ENCODE measurements at regions not wholly inside any gene's neighbourhood (a gene's known extent, or its start where the extent isn't known, plus 50 kb on each side); places are given as distances from the start of the nearest gene placed in this dataset.

DNA sequence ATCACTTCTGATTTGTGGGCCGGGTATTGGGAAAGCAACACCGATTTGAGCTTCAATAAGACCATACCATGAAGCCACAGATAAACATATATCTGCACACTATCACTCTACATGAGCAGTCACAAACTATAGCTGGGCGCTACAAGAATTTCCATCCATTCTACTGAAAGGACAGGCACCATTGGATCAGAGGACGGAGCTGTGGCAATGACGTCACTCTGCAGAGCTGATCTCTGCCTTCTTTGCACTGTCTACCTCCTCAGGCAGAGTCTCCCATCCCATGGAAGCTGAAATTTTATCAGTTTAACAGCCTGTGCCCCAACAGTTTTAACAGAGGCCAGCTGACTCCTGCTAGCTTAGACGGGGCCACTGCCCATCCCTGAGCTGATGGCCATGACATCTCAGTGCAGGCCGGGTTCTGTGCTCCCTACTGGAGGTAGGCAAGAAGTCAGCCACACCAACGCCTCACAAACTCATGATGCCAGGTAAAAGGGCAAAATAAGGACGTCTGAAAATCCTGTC, 389.6 kb upstream of the SALL3 start:
- DNase-seq, result no peak
- TF ChIP-seq GATA1 (IDR thresholded peaks at IDR 0.05; ENCODE audit: low read depth, low read length), result no peak
- no peak for TF ChIP-seq POLR2A (IDR thresholded peaks at IDR 0.05; ENCODE audit: low read length)

DNA sequence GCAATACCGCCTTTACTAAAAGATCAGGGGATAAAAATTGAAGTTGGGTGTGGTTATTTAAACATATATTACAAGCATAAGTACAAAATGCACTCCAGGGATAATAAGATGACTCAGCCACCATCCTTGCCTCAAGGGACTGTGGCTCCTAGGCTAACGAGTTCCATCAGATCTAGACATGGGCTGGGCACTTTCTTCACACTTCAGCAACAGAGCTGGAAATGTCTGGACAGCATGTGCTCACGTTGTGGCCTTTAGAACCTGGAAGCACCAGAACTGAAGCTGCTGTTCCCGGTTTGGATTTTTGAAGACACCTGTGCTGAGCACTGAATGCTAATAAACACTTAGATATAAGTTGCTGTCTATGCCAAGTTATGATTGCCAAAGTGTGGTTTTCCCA, 384.2 kb upstream of the SALL3 start:
- DNase-seq, result no peak
- TF ChIP-seq GATA1 (IDR thresholded peaks at IDR 0.05; ENCODE audit: low read depth, low read length), result no peak
- TF ChIP-seq POLR2A (IDR thresholded peaks at IDR 0.05; ENCODE audit: low read length), result no peak

DNA sequence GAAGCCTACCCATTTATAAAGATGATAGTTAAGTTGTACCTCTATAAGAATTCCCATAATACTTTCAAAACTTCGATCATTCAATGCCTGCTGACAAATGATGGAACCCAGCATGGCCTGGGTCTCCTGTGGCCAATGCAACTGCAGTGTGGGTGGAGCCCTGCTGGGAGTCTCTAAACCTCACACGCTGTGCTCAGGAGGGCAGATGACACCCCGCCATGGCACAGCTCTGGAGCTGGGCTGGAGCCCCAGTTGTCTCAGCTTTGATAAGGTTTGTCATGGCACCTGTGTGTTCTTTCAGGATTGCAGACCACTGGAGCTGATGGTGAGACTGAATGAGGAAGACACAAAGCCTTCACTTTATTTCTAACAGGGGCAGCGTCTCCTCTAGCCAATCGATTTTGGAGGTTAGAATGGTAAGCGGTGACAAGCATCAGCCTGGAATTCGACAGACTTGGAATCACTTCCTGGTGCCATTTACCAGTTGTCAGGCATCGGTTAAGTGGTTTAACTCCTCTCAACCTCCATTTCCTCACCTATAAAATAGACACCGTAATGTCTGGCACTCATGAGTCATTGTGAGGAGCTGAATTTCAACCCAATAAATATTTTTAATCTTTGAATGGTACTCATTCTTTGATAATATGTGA, 383.6 kb upstream of the SALL3 start:
- TF ChIP-seq POLR2A (IDR thresholded peaks at IDR 0.05; ENCODE audit: low read length), result no peak
- no peak for TF ChIP-seq GATA1 (IDR thresholded peaks at IDR 0.05; ENCODE audit: low read depth, low read length)

DNA sequence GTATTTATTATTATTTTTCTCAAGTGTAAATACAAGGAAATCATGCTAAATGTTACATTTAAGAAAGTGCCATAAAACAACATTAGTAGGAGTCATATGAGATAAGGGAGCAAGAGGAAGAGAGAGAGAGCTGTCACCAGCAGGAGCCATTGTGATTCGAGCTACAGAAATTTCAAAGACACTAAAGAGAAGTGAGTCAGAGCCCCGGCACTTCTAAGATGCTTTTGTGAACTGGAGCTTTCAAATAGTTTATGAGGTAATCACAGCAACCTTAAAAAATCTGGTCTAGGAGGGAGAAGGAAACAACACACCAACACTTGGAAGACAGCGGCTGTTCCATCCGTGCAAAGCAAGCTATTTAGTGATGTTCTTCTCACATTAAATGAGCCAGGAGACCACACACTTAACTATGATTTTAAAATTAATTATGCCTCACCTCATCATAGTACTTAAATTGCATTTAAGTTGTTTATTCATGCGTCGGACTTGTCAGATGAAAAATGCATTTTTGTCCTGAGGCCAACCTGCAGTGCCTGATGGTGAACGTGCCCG, 382.7 kb upstream of the SALL3 start:
- TF ChIP-seq GATA1 (IDR thresholded peaks at IDR 0.05; ENCODE audit: low read depth, low read length), result no peak
- TF ChIP-seq POLR2A (IDR thresholded peaks at IDR 0.05; ENCODE audit: low read length), result no peak
- no peak for DNase-seq

More for the DNA sequence above, 383.6 kb upstream of the SALL3 start:
- no peak for DNase-seq

DNA sequence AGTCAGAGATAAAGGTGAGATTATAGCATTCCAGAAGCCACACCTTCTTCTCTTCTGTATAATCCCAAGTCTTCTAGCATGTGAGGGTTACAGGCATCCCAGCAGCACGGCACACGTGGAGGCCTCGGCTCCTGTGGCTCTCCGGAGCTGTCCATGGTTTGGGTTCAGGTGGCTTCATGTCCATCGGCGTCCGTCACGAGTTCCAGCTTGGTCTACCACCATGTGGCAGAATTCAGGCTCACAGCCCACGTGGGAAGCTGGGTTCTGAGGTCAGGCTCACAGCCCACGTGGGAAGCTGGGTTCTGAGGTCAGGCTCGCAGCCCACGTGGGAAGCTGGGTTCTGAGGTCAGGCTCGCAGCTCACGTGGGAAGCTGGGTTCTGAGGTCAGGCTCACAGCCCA, 378.3 kb upstream of the SALL3 start:
- no peak for DNase-seq
- TF ChIP-seq GATA1 (IDR thresholded peaks at IDR 0.05; ENCODE audit: low read depth, low read length) (no peak), POLR2A (IDR thresholded peaks at IDR 0.05; ENCODE audit: low read length) (no peak)

DNA sequence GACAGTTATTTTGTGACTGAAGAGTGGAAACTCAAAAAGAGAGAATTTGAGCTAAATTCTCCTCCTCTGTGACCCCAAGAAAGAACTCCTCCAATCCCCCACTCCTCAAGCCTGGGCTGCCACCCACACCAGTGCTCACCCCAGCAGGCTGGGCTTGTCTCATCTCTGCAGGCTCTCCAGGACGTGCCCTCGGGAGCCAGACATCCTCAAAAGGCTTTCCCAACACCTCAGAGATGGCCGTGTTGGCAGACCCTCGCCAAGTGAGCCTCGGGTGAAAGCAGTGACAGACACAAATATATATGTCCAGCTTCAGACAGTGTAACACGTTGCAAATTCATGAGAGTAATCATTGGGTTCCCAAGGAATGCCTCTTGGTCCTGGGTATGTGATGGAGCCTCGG, 377.7 kb upstream of the SALL3 start:
- DNase-seq, result no peak
- TF ChIP-seq POLR2A (IDR thresholded peaks at IDR 0.05; ENCODE audit: low read length), result no peak
- TF ChIP-seq GATA1 (IDR thresholded peaks at IDR 0.05; ENCODE audit: low read depth, low read length), result no peak

DNA sequence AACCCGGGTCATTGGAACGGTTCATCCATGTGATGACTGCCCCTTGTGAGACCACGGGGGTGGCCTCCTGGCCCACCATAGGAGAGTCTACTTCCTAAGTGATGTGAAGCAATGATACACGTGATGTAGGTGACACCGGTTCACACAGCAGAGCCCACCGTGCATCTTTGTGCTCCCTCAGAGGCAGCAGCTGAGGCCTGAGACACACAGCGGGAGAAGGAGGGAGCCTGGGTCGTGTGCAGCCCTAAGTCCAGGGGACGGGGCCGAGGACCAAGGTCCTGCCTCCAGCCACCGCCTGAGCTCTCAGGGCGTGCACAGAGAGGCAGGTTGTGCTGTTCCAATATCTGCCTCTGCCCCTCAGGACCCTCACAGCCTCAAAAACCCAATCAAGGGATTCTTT, 377.2 kb upstream of the SALL3 start:
- TF ChIP-seq POLR2A (IDR thresholded peaks at IDR 0.05; ENCODE audit: low read length) (no peak), GATA1 (IDR thresholded peaks at IDR 0.05; ENCODE audit: low read depth, low read length) (no peak)

DNA sequence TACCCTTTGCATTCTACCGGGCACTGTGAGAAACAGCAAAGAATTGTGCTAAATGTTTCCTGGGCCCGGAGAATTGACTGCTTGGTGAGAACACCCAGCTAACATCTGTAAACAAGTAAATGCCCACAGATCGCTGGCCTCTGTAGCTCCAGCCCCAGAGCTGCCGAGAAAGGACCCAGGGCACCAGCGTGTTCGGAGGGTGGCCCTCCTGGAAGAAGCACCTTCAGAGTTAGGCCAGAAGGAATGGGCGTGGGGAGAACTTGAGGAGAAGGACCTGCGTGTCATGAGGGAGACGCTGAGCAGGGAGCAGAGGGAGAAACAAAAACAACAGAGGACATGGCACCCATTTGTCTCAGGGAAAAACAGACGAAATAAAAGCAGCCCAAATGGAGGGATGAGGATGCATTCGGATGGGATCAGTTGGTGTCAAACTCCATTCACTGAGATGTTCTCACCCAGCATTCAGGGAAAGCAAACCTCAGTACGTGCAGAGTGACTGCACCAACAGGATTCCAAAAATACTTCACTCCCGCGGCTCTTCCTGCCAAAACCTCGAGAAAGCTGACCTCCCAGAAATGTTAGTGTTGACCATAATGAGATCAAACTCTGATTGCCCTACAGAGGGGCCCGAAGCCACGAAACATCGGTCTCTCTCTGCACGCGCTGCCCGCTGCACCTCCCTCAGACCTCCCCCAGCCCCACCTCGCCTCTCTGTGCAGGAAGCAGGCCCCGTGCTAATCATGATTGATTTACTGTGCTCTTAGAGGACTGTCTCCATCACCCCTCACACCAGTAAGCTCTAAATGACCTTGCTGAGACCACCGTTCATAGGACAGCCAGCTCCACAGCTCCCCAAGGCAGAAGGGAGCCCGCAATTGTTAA, 376.3 kb upstream of the SALL3 start:
- TF ChIP-seq GATA1 (IDR thresholded peaks at IDR 0.05; ENCODE audit: low read depth, low read length) (no peak), POLR2A (IDR thresholded peaks at IDR 0.05; ENCODE audit: low read length) (no peak)

More for the DNA sequence above, 377.2 kb upstream of the SALL3 start:
- DNase-seq, result no peak

DNA sequence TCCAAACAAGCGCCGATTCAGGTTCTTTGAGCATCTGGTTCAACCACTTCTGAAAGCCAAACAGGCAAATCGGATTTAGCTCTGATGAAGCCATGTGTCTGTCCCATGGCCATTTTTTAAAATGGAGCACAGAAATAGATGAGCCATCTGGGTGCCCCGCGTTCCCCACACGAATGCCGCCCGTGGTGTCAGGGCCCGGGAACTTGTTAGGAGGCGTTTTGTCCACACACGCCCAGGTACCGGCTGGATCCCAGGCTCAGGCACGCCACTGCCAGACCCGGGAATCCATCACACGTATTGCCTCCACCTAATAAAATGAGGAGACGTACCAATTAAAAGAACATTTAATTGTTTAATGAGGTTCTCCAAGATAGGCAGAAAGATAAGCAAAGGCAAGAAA, 374.4 kb upstream of the SALL3 start:
- no peak for TF ChIP-seq POLR2A (IDR thresholded peaks at IDR 0.05; ENCODE audit: low read length)
- TF ChIP-seq GATA1 (IDR thresholded peaks at IDR 0.05; ENCODE audit: low read depth, low read length), result no peak
- DNase-seq, result no peak

More for the DNA sequence above, 376.3 kb upstream of the SALL3 start:
- no peak for DNase-seq

DNA sequence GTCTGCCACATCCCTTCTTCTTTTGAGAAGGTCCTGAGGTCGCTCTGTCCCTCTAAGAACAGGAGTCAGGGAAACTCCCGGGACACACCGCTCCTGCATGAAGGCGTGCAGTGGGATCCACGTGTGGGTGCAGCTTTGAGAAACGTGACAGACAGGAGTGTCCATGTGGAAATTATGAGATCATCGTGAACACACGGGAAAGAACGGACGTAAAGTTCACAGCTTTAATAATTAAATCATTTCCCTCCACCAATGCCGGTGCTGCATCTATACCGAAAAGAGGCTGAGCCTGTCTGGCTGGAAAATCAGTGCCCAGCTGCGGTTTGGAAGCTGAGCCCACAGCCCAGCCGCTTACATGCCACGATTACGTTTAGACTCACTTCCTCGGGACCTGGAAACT, 372.4 kb upstream of the SALL3 start:
- DNase-seq, result no peak
- TF ChIP-seq GATA1 (IDR thresholded peaks at IDR 0.05; ENCODE audit: low read depth, low read length), result no peak
- no peak for TF ChIP-seq POLR2A (IDR thresholded peaks at IDR 0.05; ENCODE audit: low read length)

DNA sequence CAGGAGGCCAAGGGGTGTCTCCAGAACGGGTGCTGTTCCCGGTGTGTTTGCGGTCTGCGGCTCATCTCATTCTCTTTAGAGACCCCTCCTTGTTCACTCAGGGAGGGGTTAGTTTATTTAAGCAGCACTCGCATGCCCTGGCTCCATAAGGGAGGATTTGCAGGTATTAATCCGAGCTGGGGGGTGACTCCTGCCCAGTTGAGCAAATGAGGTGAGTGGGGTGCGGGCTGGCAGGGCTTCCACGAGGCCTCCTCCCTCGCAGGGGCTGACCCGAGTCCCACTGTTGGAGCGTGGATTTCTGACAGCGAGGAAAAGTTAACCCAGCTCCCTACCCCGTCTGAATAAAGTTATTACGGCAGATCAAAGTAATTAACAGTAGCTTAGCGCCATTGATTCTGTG, 371.8 kb upstream of the SALL3 start:
- no peak for DNase-seq
- TF ChIP-seq GATA1 (IDR thresholded peaks at IDR 0.05; ENCODE audit: low read depth, low read length) (no peak), POLR2A (IDR thresholded peaks at IDR 0.05; ENCODE audit: low read length) (no peak)

DNA sequence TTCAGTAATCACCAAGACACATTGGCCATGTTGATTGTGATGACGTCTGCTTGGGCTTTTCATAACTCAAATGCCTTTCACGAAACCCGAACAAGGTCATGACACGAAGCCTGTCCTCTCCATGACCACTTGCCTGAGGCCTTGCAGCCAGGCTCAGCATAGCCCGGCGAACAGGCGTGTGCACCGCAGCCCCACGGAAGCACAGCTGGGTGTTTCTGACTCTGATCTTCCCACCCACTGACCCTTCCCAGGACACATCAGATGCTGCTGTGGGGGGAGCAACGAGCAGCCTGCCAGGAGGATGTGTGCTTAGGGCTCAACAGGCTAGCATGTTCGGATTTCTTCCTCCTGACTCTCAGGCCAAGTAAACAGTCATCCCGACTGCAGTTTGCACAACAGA, 369.4 kb upstream of the SALL3 start:
- DNase-seq, result no peak
- TF ChIP-seq POLR2A (IDR thresholded peaks at IDR 0.05; ENCODE audit: low read length) (no peak), GATA1 (IDR thresholded peaks at IDR 0.05; ENCODE audit: low read depth, low read length) (no peak)

DNA sequence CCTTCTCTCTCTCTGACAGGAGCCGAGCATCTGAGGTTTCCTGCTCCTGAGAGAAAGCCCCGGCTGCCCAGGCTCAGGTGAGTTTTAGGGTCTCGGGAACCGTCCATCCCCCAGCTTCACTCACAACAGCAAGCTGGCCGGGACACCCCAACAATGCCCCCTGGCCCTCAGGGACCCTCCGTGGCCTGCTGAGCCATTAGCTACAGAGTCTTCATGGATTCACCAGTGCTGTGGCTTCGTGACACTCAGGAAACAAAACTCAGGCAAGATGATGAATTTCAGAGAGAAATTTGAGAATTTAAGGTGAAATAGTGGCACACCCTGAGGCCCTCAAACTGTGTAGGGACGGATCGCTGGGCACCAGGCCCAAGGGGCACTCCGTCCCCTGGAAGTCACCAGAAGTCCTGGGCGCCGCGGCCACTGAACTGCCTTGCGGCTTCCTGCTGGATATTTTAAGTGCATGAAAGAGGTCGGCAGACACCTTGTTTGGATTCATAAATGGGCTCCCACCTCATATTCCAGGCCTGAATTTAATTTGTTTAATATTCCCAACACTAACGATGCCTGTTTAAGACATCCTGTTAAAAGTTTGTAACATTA, 368.3 kb upstream of the SALL3 start:
- TF ChIP-seq GATA1 (IDR thresholded peaks at IDR 0.05; ENCODE audit: low read depth, low read length) (no peak), POLR2A (IDR thresholded peaks at IDR 0.05; ENCODE audit: low read length) (no peak)
- no peak for DNase-seq

DNA sequence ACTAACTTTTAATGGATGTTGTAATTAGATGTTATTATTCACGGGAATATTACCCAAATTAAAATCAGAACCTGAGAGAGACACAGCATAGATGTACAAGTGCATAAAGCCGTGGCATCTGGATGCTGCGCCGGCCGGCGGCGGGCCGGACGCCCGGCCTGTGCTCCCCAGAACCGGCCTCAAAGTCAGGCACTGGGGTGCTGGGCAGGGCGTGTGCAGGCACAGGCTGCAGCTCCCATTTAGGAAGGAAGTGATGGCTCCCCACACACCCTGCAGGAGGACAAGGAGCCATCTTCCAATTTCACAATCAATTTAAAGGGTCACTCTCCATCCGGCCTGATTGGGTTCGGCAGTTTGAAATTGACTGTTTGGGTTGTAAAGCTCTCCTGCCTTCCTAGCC, 367.7 kb upstream of the SALL3 start:
- DNase-seq, result no peak
- TF ChIP-seq GATA1 (IDR thresholded peaks at IDR 0.05; ENCODE audit: low read depth, low read length) (no peak), POLR2A (IDR thresholded peaks at IDR 0.05; ENCODE audit: low read length) (no peak)

Data from erythroblast (primary cell).